ENCODE measurements at regions not wholly inside any gene's neighbourhood (a gene's known extent, or its start where the extent isn't known, plus 50 kb on each side); places are given as distances from the start of the nearest gene placed in this dataset.
A peak's percentile ranks its signal among the peaks of the same experiment; 100 is the strongest.

DNA sequence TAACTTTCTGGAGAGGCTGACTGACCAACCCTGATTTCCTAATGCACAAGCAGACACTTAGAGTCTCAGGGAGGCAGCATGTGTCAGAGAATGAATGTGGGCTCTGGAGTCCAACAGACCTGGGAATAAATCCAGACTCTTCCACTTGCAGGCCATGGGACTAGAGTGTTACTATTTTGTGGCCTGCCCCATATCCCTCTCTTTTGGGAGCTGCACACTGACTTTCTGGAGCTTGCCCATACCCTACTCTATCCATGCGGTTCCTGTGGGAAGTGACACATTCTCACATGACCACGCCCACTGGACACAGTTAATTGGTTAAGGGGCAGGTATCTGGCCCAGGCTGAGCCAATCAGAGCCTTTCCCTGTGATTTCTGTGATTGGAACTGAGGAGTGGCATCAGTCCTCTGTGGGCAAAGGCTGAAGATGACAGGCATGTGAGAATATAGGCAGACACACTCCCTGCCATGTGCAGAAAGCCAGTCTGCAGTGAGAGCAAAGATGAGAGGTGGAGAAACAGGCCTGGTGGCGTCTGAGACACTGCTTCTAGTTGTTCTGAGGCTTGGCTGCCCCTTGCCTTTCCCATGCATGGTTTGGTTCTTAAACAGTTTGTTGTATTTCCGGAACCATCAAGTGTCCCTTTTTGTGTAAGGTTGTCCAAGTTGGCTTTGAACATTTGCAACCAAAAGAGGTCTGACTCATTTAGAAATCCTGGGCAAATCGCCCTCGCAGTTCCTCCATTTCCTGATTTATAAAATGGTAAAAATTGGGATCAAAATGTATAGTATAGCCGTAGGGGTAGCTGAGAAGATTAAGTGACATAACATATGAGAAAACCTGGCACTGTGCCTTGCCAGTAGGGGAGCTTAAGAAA lies 125.6 kb downstream of the CDC5L start:
- H3K27me3 Mint-ChIP-seq, result peaks cover 4 to 16% (median 10%) of the 10 kb centered on the region in 5 donors
- no peak for ATAC-seq
- H3K36me3 Mint-ChIP-seq, result peaks cover 0 to 11% (median 0%) of the 10 kb centered on the region in 5 donors
- no peaks in the 10 kb centered on the region for H3K4me1 Mint-ChIP-seq
- peaks cover 0 to 13% (median 9%) of the 10 kb centered on the region in 11 donors for H3K9me3 Mint-ChIP-seq
- ChIA-PET CTCF (no interaction called here), POLR2A (no interaction called here)
- no peaks in the 10 kb centered on the region for H3K27me3 ChIP-seq (ENCODE audit: control insufficient read depth in 2 of 2, insufficient read depth in 2 of 2, low read length in 2 of 2)
- H3K36me3 ChIP-seq (ENCODE audit: control insufficient read depth in 2 of 3, insufficient read depth in 3 of 3, low read length in 3 of 3), result no peaks in the 10 kb centered on the region
- no peaks in the 10 kb centered on the region for H3K4me1 ChIP-seq (ENCODE audit: control insufficient read depth in 2 of 2, insufficient read depth in 2 of 2, low read length in 2 of 2)
- H3K4me3 Mint-ChIP-seq, result no peak overlapping the region
- H3K27ac Mint-ChIP-seq, result no peak overlapping the region
- H3K27ac ChIP-seq (ENCODE audit: low read depth, low read length), result no peak overlapping the region
- intact Hi-C loops (cut with micrococcal nuclease), result no loop called here
- no peaks in the 10 kb centered on the region for H3K9me3 ChIP-seq (ENCODE audit: control insufficient read depth in 2 of 3, low read length in 3 of 3)
- no peak overlapping the region for H3K4me3 ChIP-seq (ENCODE audit: low read length)
- no peak for DNase-seq

DNA sequence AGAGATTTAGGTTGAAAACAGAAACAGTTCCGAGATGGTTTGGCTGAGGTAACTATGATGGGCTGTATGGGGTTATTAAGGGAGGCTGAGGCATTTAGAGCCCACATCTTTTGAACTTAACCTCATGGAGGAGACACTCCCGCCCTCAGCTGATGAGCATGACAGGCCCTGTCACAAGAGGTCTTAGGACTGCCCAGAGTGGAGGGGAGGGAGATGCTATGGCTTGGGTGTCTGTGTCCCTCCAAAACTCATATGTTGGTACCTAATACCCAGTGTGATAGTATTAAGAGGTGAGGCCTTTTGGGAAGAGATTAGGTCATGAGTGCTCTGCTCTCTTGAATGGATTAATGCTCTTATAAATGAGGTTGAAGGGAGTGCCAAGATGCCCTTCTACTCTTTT lies 126.6 kb downstream of the CDC5L start:
- ChIA-PET CTCF (no interaction called here), POLR2A (no interaction called here)
- DNase-seq, result no peak
- Histone ChIP-seq H3K4me1 (ENCODE audit: control insufficient read depth in 2 of 2, insufficient read depth in 2 of 2, low read length in 2 of 2) (no peaks in the 10 kb centered on the region), H3K27me3 (ENCODE audit: control insufficient read depth in 2 of 2, insufficient read depth in 2 of 2, low read length in 2 of 2) (no peaks in the 10 kb centered on the region), H3K4me3 (ENCODE audit: low read length) (no peak overlapping the region), H3K36me3 (ENCODE audit: control insufficient read depth in 2 of 3, insufficient read depth in 3 of 3, low read length in 3 of 3) (no peaks in the 10 kb centered on the region), H3K9me3 (ENCODE audit: control insufficient read depth in 2 of 3, low read length in 3 of 3) (no peaks in the 10 kb centered on the region), H3K27ac (ENCODE audit: low read depth, low read length) (no peak overlapping the region)
- peaks cover 1 to 25% (median 14%) of the 10 kb centered on the region in 5 donors for H3K27me3 Mint-ChIP-seq
- no peak for ATAC-seq
- peaks cover 0 to 8% (median 0%) of the 10 kb centered on the region in 5 donors for H3K36me3 Mint-ChIP-seq
- no peak overlapping the region for H3K4me3 Mint-ChIP-seq
- H3K9me3 Mint-ChIP-seq, result peaks cover 3 to 23% (median 12%) of the 10 kb centered on the region in 11 donors
- no peak overlapping the region for H3K27ac Mint-ChIP-seq
- H3K4me1 Mint-ChIP-seq, result no peaks in the 10 kb centered on the region
- intact Hi-C loops (cut with micrococcal nuclease), result no loop called here

- intact Hi-C loops (cut with micrococcal nuclease), result no loop called here
- Histone ChIP-seq H3K4me1 (ENCODE audit: control insufficient read depth in 2 of 2, insufficient read depth in 2 of 2, low read length in 2 of 2) (no peaks in the 10 kb centered on the region), H3K9me3 (ENCODE audit: control insufficient read depth in 2 of 3, low read length in 3 of 3) (no peaks in the 10 kb centered on the region), H3K36me3 (ENCODE audit: control insufficient read depth in 2 of 3, insufficient read depth in 3 of 3, low read length in 3 of 3) (no peaks in the 10 kb centered on the region), H3K4me3 (ENCODE audit: low read length) (no peak overlapping the region), H3K27me3 (ENCODE audit: control insufficient read depth in 2 of 2, insufficient read depth in 2 of 2, low read length in 2 of 2) (no peaks in the 10 kb centered on the region), H3K27ac (ENCODE audit: low read depth, low read length) (no peak overlapping the region)
- Mint-ChIP-seq H3K36me3 (peaks cover 0 to 6% (median 0%) of the 10 kb centered on the region in 5 donors), H3K4me1 (no peaks in the 10 kb centered on the region), H3K9me3 (peaks cover 3 to 29% (median 15%) of the 10 kb centered on the region in 11 donors), H3K27ac (no peak overlapping the region), H3K27me3 (peaks cover 0 to 31% (median 18%) of the 10 kb centered on the region in 5 donors), H3K4me3 (no peak overlapping the region)
- CTCF ChIA-PET, result no interaction called here
- DNase-seq (no peak), ATAC-seq (no peak)
- POLR2A ChIA-PET, result no interaction called here
These were observed 127.2 kb downstream of the CDC5L start for GRCh38 chr6:44514576-44515193.

DNA sequence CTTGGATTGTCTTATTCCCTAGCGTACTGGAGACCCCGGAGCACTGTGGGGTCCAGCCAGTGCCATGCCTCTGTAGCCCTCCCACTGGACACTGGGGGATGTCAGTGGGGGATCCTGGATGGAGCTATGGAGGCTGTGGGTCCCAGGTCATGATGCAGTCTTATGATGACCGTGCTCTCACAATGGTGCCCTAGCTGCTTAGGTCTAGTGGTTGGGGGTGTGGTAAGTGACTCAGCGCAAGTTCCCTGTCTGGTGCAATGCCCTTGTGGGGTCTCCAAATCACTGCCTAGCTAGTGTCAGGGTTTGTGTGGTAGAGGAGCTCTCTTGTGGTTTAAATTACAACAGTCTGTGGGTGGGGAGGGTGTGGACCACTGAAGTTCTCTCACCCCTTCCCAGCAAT lies 135.4 kb downstream of the CDC5L start:
- Histone ChIP-seq H3K9me3 (ENCODE audit: control insufficient read depth in 2 of 3, low read length in 3 of 3) (peaks cover 0 to 6% (median 0%) of the 10 kb centered on the region in 3 experiments), H3K36me3 (ENCODE audit: control insufficient read depth in 2 of 3, insufficient read depth in 3 of 3, low read length in 3 of 3) (no peaks in the 10 kb centered on the region), H3K27me3 (ENCODE audit: control insufficient read depth in 2 of 2, insufficient read depth in 2 of 2, low read length in 2 of 2) (no peaks in the 10 kb centered on the region), H3K4me1 (ENCODE audit: control insufficient read depth in 2 of 2, insufficient read depth in 2 of 2, low read length in 2 of 2) (no peaks in the 10 kb centered on the region), H3K4me3 (ENCODE audit: low read length) (no peak overlapping the region), H3K27ac (ENCODE audit: low read depth, low read length) (no peak overlapping the region)
- no peak overlapping the region for H3K4me3 Mint-ChIP-seq
- H3K36me3 Mint-ChIP-seq, result peaks cover 0 to 17% (median 7%) of the 10 kb centered on the region in 5 donors
- intact Hi-C loops (cut with micrococcal nuclease), result no loop called here
- DNase-seq (no peak), ATAC-seq (no peak)
- H3K9me3 Mint-ChIP-seq, result peaks cover 6 to 46% (median 25%) of the 10 kb centered on the region in 11 donors
- POLR2A ChIA-PET, result no interaction called here
- H3K4me1 Mint-ChIP-seq, result peaks cover 0 to 26% (median 7%) of the 10 kb centered on the region in 7 donors
- CTCF ChIA-PET, result no interaction called here
- no peak overlapping the region for H3K27ac Mint-ChIP-seq
- peaks cover 27 to 51% (median 36%) of the 10 kb centered on the region in 5 donors for H3K27me3 Mint-ChIP-seq

DNA sequence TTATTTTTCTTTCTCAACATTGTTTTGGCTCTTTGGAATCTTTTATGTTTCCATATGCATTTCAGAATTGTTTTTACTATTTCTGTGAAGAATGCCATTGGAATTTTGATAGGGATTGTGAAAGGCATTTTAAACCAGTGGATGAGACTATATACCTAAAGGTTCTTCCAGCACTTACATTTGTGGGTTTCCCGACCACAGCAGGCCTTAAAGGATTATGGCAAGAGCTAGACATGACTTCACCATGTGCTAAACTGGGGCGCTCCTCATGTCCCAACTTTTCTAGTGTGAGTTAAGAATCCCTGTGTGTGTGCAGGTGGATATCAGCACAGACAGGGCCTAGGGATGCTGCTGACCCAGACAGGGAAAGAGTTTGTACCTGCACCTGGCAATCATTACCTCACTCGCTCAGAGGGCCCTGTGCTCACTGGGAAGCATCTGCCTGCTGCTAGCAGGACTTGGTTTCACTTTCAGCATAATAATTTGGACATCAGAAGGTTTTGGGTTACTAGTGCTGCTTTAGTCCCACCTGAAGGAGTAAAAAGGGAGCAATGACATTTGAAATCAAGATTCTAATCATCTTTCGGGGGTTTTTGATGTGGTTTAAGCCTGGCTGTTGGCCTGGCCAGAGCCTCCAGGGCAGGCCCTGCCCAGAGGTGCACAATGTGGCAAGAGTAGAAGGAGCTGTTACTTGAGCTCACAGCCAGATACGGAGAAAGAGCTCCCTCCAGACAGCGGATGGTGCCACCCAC lies 137.1 kb downstream of the CDC5L start:
- DNase-seq, result no peak
- H3K27me3 Mint-ChIP-seq, result peaks cover 10 to 51% (median 43%) of the 10 kb centered on the region in 5 donors
- H3K27ac Mint-ChIP-seq, result no peak overlapping the region
- ChIA-PET CTCF (interaction anchor here (0.7 kb wide), 1 partner anchor 1403 kb away, joined by 3 read pairs; no protein-coding TSS in a partner anchor), POLR2A (no interaction called here)
- no peak overlapping the region for H3K27ac ChIP-seq (ENCODE audit: low read depth, low read length)
- peaks cover 4 to 30% (median 15%) of the 10 kb centered on the region in 11 donors for H3K9me3 Mint-ChIP-seq
- H3K36me3 ChIP-seq (ENCODE audit: control insufficient read depth in 2 of 3, insufficient read depth in 3 of 3, low read length in 3 of 3), result no peaks in the 10 kb centered on the region
- no peak for ATAC-seq
- no peak overlapping the region for H3K4me3 ChIP-seq (ENCODE audit: low read length)
- H3K4me1 Mint-ChIP-seq, result peaks cover 0 to 27% (median 8%) of the 10 kb centered on the region in 7 donors
- no peaks in the 10 kb centered on the region for H3K27me3 ChIP-seq (ENCODE audit: control insufficient read depth in 2 of 2, insufficient read depth in 2 of 2, low read length in 2 of 2)
- no peaks in the 10 kb centered on the region for H3K4me1 ChIP-seq (ENCODE audit: control insufficient read depth in 2 of 2, insufficient read depth in 2 of 2, low read length in 2 of 2)
- intact Hi-C loops (cut with micrococcal nuclease), result no loop called here
- H3K4me3 Mint-ChIP-seq, result peak overlapping the region in 2 of 10 donors; percentile 26 to 49
- peaks cover 0 to 17% (median 5%) of the 10 kb centered on the region in 5 donors for H3K36me3 Mint-ChIP-seq
- peaks cover 0 to 6% (median 0%) of the 10 kb centered on the region in 3 experiments for H3K9me3 ChIP-seq (ENCODE audit: control insufficient read depth in 2 of 3, low read length in 3 of 3)

GRCh38 chr6:44525761-44526351 lies 138.3 kb downstream of the CDC5L start:
- Mint-ChIP-seq H3K27ac (no peak overlapping the region), H3K36me3 (peaks cover 0 to 17% (median 5%) of the 10 kb centered on the region in 5 donors), H3K4me3 (no peak overlapping the region), H3K4me1 (peaks cover 0 to 20% (median 8%) of the 10 kb centered on the region in 7 donors), H3K9me3 (peaks cover 3 to 22% (median 11%) of the 10 kb centered on the region in 11 donors), H3K27me3 (peaks cover 6 to 51% (median 43%) of the 10 kb centered on the region in 5 donors)
- no peak overlapping the region for H3K27ac ChIP-seq (ENCODE audit: low read depth, low read length)
- H3K4me1 ChIP-seq (ENCODE audit: control insufficient read depth in 2 of 2, insufficient read depth in 2 of 2, low read length in 2 of 2), result no peaks in the 10 kb centered on the region
- no peaks in the 10 kb centered on the region for H3K27me3 ChIP-seq (ENCODE audit: control insufficient read depth in 2 of 2, insufficient read depth in 2 of 2, low read length in 2 of 2)
- DNase-seq (no peak), ATAC-seq (no peak)
- intact Hi-C loops (cut with micrococcal nuclease), result no loop called here
- H3K9me3 ChIP-seq (ENCODE audit: control insufficient read depth in 2 of 3, low read length in 3 of 3), result peaks cover 0 to 6% (median 0%) of the 10 kb centered on the region in 3 experiments
- ChIA-PET CTCF (interaction anchor here (0.7 kb wide), 1 partner anchor 1401 kb away, joined by 3 read pairs; no protein-coding TSS in a partner anchor), POLR2A (no interaction called here)
- H3K4me3 ChIP-seq (ENCODE audit: low read length), result no peak overlapping the region
- H3K36me3 ChIP-seq (ENCODE audit: control insufficient read depth in 2 of 3, insufficient read depth in 3 of 3, low read length in 3 of 3), result no peaks in the 10 kb centered on the region

Data from naive thymus-derived CD4-positive, alpha-beta T cell (primary cell).